ENCODE measurements at regions not wholly inside any gene's neighbourhood (a gene's known extent, or its start where the extent isn't known, plus 50 kb on each side); places are given as distances from the start of the nearest gene placed in this dataset.
A peak's percentile ranks its signal among the peaks of the same experiment; 100 is the strongest.

DNA sequence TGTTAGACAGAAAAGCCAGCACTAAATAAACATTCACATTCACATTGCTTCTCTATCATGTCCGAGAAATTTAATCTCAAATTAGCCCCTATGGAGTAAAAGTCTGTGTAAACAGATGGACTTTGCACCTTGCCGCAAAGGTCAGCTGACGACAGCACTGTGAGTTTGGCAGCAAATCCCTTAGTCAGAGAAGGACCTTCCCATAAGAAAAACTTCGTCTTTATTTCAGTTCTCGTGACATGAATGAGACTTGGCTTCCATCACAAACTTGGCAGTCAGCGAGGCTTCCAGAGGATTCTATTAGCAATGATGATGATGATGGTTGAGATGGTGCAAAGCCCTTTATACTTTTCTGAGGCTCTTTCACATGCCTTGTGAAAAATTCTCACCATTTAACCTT lies 133.7 kb upstream of the IFNGR1 start:
- Histone ChIP-seq H3K4me3 (no peak overlapping the region), H3K27me3 (no peaks in the 10 kb centered on the region), H3K36me3 (no peaks in the 10 kb centered on the region), H3K9me3 (no peaks in the 10 kb centered on the region), H3K4me1 (no peaks in the 10 kb centered on the region), H3K27ac (no peak overlapping the region)
- ATAC-seq (no peak), DNase-seq (no peak)
- intact Hi-C loops (cut with DNase I) = no loop called here
- no peak for TF ChIP-seq CTCF (IDR thresholded peaks at IDR 0.05)

DNA sequence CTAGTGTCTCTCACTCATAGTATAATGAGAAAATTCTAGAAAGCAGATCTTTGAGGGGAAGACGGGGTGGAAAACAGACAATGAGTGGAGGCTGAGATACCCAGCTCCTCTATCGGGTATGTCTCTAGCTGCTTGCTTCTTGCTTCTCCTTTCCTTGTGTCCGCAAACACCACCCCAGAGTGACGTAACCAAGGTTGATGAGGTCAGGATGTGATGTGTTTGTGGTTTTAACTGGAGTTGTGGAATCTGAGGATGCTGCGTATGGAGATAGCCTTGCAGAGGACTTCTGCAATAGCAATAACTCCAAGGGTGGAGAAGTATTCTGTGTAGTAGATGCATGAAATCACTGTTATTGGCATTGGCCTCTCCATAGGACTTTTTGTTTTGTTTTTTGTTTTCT lies 132.7 kb upstream of the IFNGR1 start:
- Histone ChIP-seq H3K4me3 (no peak overlapping the region), H3K9me3 (no peaks in the 10 kb centered on the region), H3K27ac (no peak overlapping the region), H3K36me3 (no peaks in the 10 kb centered on the region), H3K4me1 (no peaks in the 10 kb centered on the region), H3K27me3 (no peaks in the 10 kb centered on the region)
- ATAC-seq (peak; percentile 68), DNase-seq (no peak)
- intact Hi-C loops (cut with DNase I) = no loop called here
- no peak for TF ChIP-seq CTCF (IDR thresholded peaks at IDR 0.05)

- H3K4me1 ChIP-seq = no peaks in the 10 kb centered on the region
- H3K4me3 ChIP-seq = no peak overlapping the region
- ATAC-seq (no peak), DNase-seq (no peak)
- no peaks in the 10 kb centered on the region for H3K9me3 ChIP-seq
- H3K36me3 ChIP-seq = no peaks in the 10 kb centered on the region
- H3K27ac ChIP-seq = no peak overlapping the region
- H3K27me3 ChIP-seq = no peaks in the 10 kb centered on the region
- intact Hi-C loops (cut with DNase I) = no loop called here
- TF ChIP-seq CTCF (IDR thresholded peaks at IDR 0.05) = no peak
Measured at GRCh38 chr6:137350857-137351256, 131.7 kb upstream of the IFNGR1 start.

- ATAC-seq = no peak
- no peak for DNase-seq
- Histone ChIP-seq H3K27ac (no peak overlapping the region), H3K4me1 (no peaks in the 10 kb centered on the region), H3K36me3 (no peaks in the 10 kb centered on the region), H3K9me3 (no peaks in the 10 kb centered on the region), H3K27me3 (no peaks in the 10 kb centered on the region), H3K4me3 (no peak overlapping the region)
- TF ChIP-seq CTCF (IDR thresholded peaks at IDR 0.05) = no peak
- intact Hi-C loops (cut with DNase I) = no loop called here
Measured at GRCh38 chr6:137349856-137350830, 131.0 kb upstream of the IFNGR1 start.

- ATAC-seq (no peak), DNase-seq (no peak)
- Histone ChIP-seq H3K9me3 (no peaks in the 10 kb centered on the region), H3K4me1 (no peaks in the 10 kb centered on the region), H3K4me3 (no peak overlapping the region), H3K36me3 (no peaks in the 10 kb centered on the region), H3K27me3 (no peaks in the 10 kb centered on the region), H3K27ac (no peak overlapping the region)
- intact Hi-C loops (cut with DNase I) = no loop called here
- TF ChIP-seq CTCF (IDR thresholded peaks at IDR 0.05) = no peak
Measured at GRCh38 chr6:137348777-137349176, 129.6 kb upstream of the IFNGR1 start.

Measured in upper lobe of right lung (tissue), 1 donor.